Hematopoietic multipotent progenitor cell treated with erythropoietin and hydrocortisone succinate and interleukin-3 and kit ligand, for 4 days (in vitro differentiated cells): ENCODE measurements at regions not wholly inside any gene's neighbourhood (a gene's known extent, or its start where the extent isn't known, plus 50 kb on each side); places are given as distances from the start of the nearest gene placed in this dataset.
A peak's percentile ranks its signal among the peaks of the same experiment; 100 is the strongest.
"Not testable (repeated sequence)": the region's sequence is repeated elsewhere in the genome, so short reads cannot be mapped to it uniquely, and the experiment has no call there.

Experiments
- DNase-seq: peaks from one replicate; pipeline ENCODE4 v3.0.0-alpha.2; 2015

DNA sequence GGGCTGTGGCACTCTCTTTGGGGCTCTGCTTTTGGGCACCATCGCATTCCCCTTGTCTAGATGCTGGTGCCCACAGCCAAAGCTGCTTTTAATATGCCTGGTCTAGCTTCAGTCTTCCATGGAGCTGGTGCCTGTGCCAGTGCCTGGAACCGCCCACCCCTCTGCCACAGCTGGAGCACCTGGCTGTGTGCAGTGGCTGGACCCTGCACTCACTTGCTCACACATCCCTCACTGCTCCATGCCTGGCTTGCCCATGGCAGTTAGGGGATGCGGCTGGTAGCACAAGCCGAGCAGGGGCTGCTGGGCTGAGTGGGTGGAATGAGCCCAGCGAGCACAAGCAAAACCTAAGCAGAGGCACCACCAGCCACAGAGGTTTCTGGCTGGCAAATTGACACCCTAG lies 1145.9 kb upstream of the LRRTM3 start:
- DNase-seq, result no peak

DNA sequence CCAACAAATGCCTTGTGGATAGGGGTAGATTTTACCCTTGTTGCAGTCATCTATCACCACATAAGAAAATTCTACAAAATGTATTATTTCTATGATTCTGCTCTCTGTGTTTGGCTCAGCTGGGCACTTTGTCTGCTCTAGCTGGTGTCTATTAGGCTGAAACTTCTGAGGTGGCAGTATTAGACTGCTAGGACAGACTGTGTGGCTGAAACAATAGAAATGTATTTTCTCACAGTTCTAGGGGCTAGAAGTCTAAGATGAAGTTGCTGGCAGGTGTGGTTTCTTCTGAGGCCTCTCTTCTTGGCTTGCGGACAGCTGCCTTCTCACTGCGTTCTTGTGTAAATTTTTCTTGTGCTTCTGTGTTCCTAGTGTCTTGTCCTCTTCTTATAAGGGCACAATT lies 1139.6 kb upstream of the LRRTM3 start:
- DNase-seq, result no peak

DNA sequence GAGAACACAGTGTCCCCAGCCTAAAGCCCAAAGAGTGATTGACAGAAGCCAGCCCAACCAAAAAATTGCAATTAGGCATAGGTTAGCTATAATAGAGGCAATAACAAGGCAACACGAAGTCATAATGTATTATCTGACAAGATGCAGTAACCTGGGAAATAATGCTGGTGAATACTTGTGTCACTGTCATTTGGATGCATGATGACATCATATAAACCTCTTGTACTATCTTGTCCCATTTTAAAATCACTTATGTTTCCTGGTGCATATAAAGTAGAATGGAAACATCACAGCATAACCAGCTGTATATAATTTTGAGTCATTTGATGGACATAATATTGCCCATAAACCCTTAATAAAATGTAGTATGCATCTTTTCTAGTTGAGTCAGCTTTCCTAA lies 1138.3 kb upstream of the LRRTM3 start:
- no peak for DNase-seq

DNA sequence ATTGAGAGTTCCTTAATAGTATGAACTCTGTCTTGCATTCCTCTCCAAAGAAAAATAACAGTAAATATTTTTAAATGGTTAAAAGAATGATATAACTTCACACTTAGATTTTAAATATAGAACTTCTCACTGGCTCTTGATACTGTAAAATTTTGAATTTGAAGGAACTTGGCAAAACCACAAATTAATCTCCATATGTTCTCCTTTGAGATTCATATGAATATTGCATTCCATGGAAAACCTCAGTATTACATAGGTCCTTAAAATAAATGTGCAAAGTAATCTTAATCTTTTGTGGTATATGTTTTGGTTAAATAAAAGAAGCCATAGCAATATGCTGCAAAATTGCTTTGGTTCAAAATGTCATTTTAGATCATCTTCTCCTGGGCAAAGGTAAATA lies 1137.6 kb upstream of the LRRTM3 start:
- no peak for DNase-seq

DNA sequence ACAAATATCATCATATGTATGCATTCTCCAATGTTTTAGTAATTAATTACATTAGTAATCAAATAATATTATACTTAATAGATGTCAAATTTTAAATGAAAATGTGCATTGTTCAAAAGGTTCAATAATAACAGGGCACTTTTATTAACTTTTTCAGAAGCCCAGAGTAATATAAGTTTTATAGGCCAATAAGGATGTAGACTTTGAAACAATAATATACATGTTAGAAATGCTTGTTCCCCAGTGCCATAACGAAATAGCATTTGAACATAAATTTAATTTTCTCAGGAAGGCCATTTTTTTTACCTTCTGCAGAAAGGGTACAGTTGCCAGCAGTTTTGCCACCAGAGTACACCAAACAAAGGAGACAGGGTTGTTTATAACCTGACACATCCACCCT lies 1133.9 kb upstream of the LRRTM3 start:
- DNase-seq, result no peak

DNA sequence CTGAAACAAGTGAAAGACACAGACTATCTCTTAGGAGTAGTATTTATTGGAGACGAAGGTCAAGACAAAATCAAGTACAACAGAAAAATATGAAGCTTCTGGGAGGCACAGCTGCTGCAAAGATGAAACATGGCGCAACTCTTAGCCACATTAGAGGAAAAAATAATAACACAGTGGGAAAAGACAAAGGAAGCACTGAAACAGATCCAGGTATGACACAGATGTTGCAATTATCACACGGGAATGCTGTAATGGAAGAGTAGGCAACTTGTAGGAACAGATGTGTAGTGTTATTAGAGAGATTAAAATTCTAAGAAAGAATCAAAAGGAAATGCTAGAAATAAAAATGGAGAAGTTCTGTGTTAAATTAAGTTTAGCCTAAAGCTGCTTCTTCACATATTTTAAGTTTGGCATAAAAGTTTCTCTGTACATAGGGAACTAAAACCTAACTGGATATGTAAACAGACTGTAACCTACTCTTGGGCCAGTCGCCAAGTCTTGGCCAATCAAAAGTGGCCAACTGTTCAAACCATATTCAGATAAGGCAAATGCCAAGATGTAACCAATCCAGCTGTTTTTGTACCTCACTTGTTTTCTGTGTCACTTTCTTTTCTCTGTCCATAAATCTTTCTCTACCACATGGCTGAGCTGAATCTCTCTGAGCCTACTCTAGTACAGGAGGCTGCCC lies 1132.0 kb upstream of the LRRTM3 start:
- peak; percentile 15 for DNase-seq

DNA sequence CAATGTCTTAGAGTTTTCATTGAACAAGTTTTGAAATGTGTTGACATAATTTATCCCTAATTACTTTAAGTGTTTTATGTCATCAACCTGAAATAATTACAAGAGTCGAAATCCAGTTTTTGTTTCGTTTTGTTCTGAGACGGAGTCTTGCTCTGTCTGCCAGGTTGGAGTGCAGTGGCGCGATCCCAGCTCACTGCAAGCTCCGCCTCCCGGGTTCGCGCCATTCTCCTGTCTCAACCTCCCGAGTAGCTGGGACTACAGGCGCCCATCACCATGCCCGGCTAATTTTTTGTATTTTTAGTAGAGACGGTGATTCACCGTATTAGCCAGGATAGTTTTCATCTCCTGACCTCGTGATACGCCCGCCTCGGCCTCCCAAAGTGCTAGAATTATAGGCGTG lies 1131.0 kb upstream of the LRRTM3 start:
- not testable (repeated sequence) for DNase-seq

DNA sequence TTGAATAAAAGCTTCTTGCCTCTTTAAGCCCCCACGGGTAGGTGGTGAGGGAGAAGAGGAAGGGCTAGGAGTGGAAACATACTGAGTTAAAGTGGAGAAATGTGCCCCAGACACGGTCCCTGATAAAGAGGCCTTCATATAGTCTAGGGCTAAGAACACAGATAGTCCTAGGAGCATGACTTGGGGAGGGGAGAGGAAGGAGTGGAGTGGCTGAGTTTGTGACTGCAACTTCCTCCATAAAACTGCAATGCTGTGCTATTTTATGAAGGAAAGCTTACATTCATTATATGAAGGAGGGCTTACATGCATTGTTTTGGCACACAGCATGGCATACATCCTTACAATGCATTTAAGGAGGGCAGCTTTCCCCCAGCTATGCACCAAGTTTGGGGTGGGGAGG lies 1129.4 kb upstream of the LRRTM3 start:
- no peak for DNase-seq

DNA sequence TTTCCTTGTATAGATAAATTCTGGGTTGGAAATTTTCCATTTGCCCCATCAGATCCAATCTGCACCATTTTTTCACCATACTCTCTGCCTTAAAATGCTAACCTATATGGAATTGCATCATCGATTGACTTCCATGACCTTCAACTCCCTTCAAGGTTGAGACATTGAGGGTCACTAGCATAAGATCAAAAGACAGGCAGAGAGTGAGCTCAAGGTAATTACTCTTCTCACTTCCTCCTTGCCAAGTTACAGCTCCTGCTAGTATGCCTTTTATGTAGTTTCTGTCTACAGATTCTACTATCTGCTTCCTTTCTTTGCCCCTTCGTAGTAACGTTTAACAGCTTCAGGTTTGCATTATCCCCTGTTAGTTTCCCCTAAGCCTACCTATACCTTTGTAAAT lies 1127.7 kb upstream of the LRRTM3 start:
- DNase-seq, result no peak

DNA sequence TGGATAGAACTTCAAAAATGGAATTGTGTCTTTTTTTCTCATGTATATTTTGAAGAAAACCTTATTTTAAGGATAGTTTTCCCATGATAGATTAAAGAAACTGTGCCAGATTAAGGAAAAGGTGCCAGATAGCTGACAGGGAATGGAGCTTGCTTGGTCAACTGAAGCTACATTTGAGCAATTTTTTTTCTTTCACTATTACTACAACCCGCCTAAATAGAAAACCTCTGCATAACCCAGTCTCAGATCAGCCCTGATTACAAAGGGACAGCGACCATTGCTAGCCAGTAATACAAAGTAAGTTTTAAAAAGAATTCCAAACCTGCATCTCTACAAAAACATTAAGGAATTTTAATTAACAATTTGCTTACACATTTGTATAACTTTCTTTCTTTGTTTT lies 1123.4 kb upstream of the LRRTM3 start:
- no peak for DNase-seq

DNA sequence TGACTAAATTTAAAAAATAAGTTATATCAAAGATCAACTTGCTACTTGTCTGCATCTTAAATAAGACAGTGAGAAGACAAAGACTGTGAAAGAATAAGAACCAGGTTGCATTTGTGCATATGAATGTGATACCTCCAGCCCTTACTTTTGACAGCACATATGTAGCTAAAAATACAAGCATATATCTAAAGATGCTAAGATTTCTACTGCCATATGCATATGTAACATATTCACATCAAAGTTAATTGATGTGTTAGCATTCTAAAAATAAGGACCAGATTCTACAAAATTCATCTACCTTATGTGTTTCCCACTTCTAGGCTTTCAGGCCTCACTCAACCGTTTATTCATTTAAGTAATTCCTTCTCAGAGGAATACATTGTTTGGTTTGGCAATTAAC lies 1120.3 kb upstream of the LRRTM3 start:
- no peak for DNase-seq

DNA sequence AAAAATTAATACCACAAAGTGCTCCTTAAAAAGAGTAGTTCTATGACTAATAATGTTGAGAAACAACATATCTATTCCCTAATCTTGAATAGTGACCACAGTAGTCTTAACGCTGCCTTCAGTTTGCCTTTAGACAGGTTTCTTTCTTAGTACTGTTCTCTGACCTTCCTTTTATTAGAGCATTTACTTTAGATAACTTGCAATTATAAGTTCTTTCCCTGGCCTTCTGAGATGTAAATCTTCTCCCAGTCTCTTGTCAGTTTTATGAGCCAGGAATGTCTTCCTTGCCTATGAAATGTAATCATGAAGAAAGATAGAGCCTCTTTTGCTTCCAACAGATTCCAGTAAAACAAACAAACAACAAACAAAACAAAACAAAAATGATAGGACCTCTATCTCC lies 1119.8 kb upstream of the LRRTM3 start:
- peak; percentile 14 for DNase-seq

DNA sequence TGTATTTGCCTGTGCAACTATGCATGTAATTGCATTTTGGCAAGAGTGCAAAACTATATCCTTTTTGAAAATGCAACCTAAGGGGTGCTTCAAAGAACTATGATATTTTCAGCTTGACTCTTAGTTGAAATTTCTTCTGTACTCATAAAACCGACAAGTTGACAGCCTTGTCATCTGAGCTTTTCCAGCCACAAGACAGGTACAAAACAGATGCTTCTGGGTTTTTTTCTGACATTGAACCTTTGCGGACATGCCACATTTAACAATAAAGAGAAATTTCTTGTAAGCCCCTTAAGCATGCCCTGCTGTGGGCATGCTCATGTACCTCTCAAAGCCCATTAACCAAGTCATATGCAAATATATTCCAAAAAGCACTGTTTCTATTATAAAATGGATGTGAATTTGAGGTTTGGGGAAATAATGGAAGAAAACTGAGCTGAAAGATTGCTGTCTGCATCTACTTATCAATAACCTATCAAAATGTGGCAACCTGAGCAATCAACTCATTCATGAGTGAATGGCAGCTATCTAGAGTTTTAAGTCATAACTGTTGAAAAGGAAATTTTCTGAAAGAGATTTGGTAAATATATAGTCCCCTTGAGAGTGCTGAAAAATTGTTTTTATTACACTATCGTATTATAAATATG lies 1117.0 kb upstream of the LRRTM3 start:
- DNase-seq, result no peak

DNA sequence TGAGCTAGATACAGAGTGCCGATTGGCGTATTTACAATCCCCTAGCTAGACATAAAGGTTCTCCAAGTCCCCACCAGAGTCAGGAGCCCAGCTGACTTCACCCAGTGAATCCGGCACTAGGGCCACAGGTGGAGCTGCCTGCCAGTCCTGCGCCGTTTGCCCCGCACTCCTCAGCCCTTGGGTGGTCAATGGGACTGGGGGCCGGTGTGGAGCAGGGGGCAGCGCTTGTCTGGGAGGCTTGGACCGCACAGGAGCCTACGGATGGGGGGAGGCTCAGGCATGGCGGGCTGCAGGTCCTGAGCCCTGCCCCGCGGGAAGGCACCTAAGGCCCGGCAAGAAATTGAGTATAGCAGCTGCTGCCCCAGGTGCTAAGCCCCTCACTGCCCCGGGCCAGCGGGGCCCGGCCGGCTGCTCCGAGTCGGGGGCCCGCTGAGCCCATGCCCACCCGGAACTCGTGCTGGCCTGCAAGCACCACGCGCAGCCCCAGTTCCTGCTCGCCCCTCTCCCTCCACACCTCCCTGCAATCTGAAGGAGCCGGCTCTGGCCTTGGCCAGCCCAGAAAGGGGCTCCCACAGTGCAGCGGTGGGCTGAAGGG lies 1113.8 kb upstream of the LRRTM3 start:
- no peak for DNase-seq

DNA sequence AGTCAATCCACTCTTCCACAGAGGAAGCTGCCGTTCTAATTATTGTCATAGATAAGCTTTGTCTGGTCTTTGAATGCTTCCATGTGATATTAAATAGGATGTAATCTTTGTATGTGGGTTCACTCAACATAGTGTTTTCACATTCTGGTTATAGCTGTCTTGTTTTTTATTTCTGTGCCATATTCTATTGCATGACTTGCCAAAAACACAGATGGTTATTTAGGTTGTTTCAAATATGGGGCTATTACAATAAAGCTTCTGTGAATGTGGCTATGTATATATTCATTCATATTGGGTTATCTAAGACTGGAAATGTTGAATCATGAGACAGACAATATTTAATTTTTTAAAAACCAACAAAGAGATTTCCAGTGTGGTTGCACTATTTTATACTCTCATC lies 1109.3 kb upstream of the LRRTM3 start:
- no peak for DNase-seq

DNA sequence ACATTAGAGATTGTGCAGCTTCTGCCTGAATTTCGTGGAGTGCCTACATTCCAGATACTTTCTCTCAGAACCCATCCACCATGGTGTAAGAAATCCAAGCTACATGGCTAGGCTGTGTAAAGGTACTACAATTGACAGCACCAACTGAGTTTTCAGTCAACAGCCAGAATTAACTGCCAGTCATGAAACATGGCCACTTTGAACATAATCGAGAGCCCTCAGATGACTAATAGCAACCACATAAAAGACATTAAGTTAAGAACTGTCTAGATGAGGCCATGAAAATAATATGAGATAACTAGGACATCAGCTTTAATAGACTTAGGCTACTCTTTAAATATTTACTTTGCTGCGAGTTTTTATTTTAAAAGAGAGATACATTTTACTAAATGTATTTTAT lies 1106.8 kb upstream of the LRRTM3 start:
- DNase-seq, result no peak

DNA sequence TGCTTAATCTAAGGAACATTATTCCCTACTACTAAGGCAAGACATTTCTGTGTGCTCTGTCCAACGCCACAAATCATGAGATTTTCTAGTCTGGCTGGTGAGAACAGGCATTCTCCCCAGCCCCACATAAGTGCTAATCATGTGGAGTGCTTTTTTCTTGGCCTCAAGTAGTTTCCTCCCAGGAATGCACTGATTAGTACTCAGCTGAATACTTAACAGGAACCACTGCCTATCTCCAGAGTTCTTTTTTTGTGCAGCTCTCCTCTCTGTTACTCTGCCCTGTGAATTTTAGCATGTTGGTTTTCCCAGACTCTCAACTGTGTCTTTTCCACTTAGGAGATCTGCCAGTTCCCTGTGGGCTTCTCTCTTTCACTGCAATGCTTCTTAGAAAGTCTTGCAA lies 1098.5 kb upstream of the LRRTM3 start:
- no peak for DNase-seq

DNA sequence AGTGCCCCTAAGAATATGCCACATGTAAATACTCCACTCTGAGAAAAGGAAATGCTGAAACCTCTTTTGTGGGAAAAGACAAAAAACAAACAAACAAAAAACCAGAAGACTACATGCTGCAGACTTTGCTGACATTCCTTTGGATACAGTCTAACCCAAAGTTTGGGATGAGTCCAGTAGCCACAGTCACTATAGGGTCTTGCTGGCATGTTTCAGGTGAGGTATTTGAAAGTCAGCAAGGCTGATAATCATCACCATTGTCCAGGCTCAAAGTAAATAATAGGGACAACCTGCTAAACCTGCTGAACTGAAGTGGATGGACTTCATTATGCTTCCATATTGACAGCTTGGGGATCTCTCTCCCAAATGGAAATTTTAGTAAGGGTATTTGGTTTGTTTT lies 1087.0 kb upstream of the LRRTM3 start:
- no peak for DNase-seq

DNA sequence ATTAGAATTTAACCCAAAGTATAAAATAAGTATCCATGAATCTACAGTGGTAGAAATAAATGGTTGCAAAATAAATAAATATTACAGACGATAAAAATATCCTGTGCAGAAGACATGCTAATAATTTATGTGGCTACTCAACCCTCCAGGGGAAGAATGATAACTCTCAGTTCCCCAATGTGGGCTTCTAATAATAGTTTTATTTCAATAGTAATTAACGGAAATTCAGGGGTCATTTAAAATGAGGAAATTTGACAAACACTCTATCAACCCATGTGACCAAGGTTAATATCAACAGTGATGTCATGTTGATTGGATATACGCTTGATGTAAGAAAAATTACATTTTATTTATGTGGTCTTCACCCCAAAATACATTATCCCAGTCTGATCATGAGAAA lies 1082.6 kb upstream of the LRRTM3 start:
- DNase-seq, result no peak

DNA sequence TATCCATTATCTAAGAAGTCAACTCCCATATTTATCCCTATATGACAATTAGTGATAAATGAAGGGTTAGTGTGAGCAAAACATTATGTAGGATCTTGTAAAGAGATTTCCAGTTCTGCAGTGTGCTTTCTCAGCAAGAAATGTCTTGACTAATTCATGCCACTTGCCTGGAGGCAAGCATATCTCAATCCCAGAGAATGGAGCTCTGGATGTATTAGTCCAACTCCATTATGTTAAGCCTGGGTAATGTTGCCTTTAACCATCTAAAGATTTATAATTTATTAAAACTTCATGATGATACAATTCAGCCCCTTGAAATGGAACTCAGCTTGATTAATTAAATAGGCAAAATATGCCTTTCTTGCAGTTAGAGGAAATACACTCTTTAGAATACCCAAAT lies 1079.9 kb upstream of the LRRTM3 start:
- DNase-seq, result no peak

DNA sequence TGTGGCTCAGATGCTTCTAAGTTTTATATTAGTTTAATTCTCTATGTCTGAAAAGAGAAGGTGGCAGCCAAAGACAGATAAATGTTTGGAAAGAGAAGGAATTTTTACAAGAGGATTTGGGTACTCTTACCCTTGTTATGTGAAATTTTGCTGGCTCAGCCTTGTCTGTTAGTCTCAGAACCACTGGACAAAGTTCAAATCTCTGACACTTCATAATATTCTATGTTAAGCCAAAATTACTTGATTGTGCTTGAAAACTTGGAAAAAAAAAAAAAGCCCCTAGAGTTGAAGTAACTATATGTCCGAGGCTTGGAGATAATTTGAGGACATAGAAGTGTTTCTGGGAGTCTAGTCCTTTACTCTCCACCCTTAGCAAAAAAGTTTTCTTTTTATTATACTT lies 1079.3 kb upstream of the LRRTM3 start:
- DNase-seq, result no peak

DNA sequence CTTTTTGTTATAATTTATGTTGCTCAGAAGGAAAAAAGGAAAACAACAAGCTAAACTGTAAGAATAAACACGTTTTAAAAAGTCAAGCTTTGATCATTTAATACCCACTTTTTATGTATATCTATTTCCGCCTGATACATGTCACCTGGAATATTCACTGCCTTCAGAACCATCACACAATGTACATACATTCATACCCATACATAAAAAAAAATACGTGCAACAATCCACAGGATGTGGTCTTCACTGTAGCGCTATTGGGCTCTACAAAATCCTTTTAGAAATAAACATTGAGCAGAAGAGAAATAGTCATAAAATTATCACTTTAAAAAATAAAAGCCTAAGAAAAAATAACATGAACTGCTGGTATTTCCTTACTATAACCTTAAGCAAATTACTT lies 1078.9 kb upstream of the LRRTM3 start:
- no peak for DNase-seq

DNA sequence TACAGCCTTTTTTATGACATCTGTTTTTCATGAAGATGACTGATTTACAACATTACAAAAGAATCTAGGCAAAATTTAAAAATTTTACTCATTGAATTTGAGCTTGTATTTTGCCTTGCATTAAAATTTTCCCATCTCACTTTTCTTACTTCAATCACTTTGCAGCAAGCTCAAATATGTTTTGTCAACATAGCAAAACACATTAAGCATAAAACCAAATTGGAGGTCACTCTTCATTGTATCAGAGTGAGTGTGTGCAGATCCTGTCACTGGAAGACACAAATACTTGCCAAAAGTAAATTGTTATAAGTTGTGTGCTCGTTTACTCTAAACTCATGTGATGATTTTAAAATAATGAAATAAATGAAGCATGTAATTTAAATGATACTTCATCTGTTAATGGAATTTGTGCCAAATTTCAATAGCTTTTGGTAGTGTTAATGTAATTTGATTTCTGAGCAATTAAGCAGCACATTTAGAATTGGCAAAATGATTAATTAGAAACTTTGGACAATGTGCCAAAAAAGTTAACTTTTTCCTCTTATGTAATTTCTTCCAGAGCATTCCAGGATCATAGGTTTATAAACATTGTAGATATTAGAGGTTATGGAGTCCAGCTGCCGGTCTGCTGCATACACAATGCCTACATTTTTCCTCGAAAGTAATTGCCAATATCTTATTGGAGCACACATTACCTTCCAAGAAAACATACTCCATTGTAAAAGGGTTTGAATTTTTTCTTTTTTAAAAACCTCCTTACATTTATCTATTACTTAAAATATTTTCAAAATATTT lies 1078.2 kb upstream of the LRRTM3 start:
- no peak for DNase-seq

DNA sequence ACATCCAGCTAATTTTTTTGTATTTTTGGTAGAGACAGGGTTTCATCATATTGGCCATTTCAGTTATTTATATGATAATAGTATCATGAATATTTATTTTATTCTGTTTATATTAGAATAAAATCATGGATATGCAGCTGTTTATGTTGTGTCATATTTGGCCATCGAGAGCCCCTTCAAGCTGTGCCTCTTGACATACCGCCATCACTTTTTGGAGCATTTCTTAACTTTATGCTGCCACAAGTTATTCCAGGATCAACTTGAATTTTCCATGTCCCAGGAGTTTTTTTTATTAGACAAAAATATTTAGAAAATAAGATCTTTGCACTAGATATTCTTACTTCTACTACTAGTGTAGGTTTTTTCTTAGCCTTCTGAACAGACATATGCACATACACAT lies 1067.0 kb upstream of the LRRTM3 start:
- no peak for DNase-seq
